Heart right ventricle (tissue), 16 donors: ENCODE measurements at regions not wholly inside any gene's neighbourhood (a gene's known extent, or its start where the extent isn't known, plus 50 kb on each side); places are given as distances from the start of the nearest gene placed in this dataset.

ENCODE experiments used
- ATAC-seq, 8 donors: fragments of 200-7000 bp; cut with Tn5 transposase; one replicate each; pipeline ENCODE4 v1.9.1; 2020; ENCODE audit warnings: mild to moderate bottlenecking in 8 of 8, moderate library complexity in 8 of 8, moderate number of reproducible peaks in 1 of 8
- DNase-seq, 2 donors: peaks; one replicate each; pipeline ENCODE4 v3.0.0-alpha.2; 2020
- H3K27ac ChIP-seq, 10 donors: fragments of 200-600 bp; sonication (generic) in 2 of 10; one replicate each; pipeline versions ENCODE4 v1.5.0 to v1.8.0; 2020 to 2022; ENCODE audit warnings: mild to moderate bottlenecking in 3 of 10
- H3K27me3 ChIP-seq, 7 donors: fragments of 200-600 bp; one replicate each; pipeline ENCODE4 v1.8.0; 2021 to 2022; ENCODE audit warnings: mild to moderate bottlenecking in 2 of 7
- H3K36me3 ChIP-seq, 9 donors: fragments of 200-600 bp; sonication (generic) in 1 of 9; one replicate each; pipeline versions ENCODE4 v1.5.0 to v1.8.0; 2020 to 2022; ENCODE audit warnings: mild to moderate bottlenecking in 2 of 9
- H3K4me1 ChIP-seq, 9 donors: fragments of 200-600 bp; sonication (generic) in 1 of 9; one replicate each; pipeline versions ENCODE4 v1.5.0 to v1.8.0; 2020 to 2022; ENCODE audit warnings: mild to moderate bottlenecking in 4 of 9
- H3K4me3 ChIP-seq, 10 donors: fragments of 200-600 bp; sonication (generic) in 2 of 10; one replicate each; pipeline versions ENCODE4 v1.5.0 to v1.8.0; 2020 to 2022; ENCODE audit warnings: mild to moderate bottlenecking in 7 of 10, moderate library complexity in 2 of 10
- H3K9me3 ChIP-seq, 11 donors: fragments of 200-600 bp in 10 of 11; sonication (generic) in 2 of 11; one replicate each; pipeline versions ENCODE4 v1.5.0 to v1.8.0; 2013 to 2022; ENCODE audit warnings: mild to moderate bottlenecking in 2 of 11, control low read depth in 1 of 11, moderate library complexity in 1 of 11
- WGBS, 2 donors: extraction: QIAGEN DNeasy Blood & Tissue Kit; methylation state at CpG; one replicate each; pipeline ENCODE4 v1.1.7; 2013; ENCODE audit warnings: inconsistent platforms in 1 of 2; 5-methylcytosine and 5-hydroxymethylcytosine counted together
- intact Hi-C, 10 donors: fragments of 100-400 bp; cut with DNase I; formaldehyde crosslinking; loops; one replicate each; pipeline versions ENCODE4 v1.11.1 to v1.14.2; 2022
- TF ChIP-seq, protein P1 (sequence below), 9 donors: fragments of 200-600 bp; sonication (generic) in 2 of 9; IDR thresholded peaks; one replicate each; pipeline versions ENCODE4 v1.5.0 to v1.8.0; 2021 to 2022; ENCODE audit warnings: antibody characterized with exemption in 9 of 9, mild to moderate bottlenecking in 5 of 9, moderate library complexity in 1 of 9
- donor health status: Arrhythmogenic right ventricular cardiomyopathy.
- donor health status: ischemic (EF 13 %, LVEDD 7.1; RV severe dilation, severe dysfunction).
- donor health status: healthy with polysubstance abuse.
- donor health status: DM: no; HTN: yes; CAD: no.
- donor health status: DM: no; HTN: no; CAD: no.
- donor health status: ischemic (EF 25% LVEDD 6.9; RV normal size, moderate dysfunction).
- donor health status: ischemic (EF 25% LVEDD 5.7; RV mildly dilated, moderate dysfunction).
- donor health status: healthy.
- donor health status: DM: yes; HTN: yes; CAD: no.
- donor health status: Ischemic cardiomyopathy.
- donor health status: ischemic (EF 35%, LVEDD 5.7; RV mildly dilated, moderate dysfunction).
- donor health status: nonischemic (EF 11% LVEDD 7.7; RV severe dilation, severe dysfunction).
- donor health status: DM: yes; HTN: yes; CAD: no.
- donor health status: PGD.
- donor health status: ischemic (EF 29% LVEDD 5.4; RV normal size, mild dysfunction).
- donor health status: nonischemic (EF 23%, LVEDD 6.1; RV moderate dilation, normal function).

DNA sequence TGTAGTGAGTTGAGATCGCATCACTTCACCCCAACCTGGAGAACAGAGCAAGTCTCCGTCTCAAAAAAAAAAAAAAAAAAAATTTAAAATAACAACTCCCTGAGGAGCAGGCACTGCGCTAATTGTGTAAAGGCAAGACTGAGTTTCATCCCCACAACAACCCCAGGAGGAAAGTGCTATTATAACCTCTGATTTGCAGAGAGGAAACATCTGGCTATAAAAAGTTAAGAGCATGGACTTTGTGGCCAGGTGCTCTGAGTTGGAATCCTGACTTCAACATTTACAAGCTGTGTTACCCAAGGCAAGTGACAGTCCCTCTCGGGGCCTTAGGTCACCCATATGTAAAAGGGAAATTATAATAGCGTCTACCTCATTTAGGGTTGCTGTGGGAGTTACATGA, 76.0 kb upstream of the MYL2 start:
- TF ChIP-seq, protein P1, sequence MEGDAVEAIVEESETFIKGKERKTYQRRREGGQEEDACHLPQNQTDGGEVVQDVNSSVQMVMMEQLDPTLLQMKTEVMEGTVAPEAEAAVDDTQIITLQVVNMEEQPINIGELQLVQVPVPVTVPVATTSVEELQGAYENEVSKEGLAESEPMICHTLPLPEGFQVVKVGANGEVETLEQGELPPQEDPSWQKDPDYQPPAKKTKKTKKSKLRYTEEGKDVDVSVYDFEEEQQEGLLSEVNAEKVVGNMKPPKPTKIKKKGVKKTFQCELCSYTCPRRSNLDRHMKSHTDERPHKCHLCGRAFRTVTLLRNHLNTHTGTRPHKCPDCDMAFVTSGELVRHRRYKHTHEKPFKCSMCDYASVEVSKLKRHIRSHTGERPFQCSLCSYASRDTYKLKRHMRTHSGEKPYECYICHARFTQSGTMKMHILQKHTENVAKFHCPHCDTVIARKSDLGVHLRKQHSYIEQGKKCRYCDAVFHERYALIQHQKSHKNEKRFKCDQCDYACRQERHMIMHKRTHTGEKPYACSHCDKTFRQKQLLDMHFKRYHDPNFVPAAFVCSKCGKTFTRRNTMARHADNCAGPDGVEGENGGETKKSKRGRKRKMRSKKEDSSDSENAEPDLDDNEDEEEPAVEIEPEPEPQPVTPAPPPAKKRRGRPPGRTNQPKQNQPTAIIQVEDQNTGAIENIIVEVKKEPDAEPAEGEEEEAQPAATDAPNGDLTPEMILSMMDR (IDR thresholded peaks at IDR 0.05): no peak
- intact Hi-C loops: no loop called here
- ATAC-seq (no peak), DNase-seq (no peak)
- peaks cover 0 to 10% (median 0%) of the 10 kb centered on the region in 9 donors for H3K4me1 ChIP-seq
- no peaks in the 10 kb centered on the region for H3K36me3 ChIP-seq
- no peak overlapping the region for H3K4me3 ChIP-seq
- 81 to 86% methylated on average over 5 of the region's 5 CpGs for WGBS, 2 donors
- peaks cover 0 to 34% (median 22%) of the 10 kb centered on the region in 11 donors for H3K9me3 ChIP-seq
- H3K27me3 ChIP-seq: no peaks in the 10 kb centered on the region
- H3K27ac ChIP-seq: no peak overlapping the region

- intact Hi-C loops: no loop called here
- TF ChIP-seq, protein P1 (IDR thresholded peaks at IDR 0.05): no peak
- DNase-seq (no peak), ATAC-seq (no peak)
- H3K9me3 ChIP-seq: peaks cover 0 to 34% (median 22%) of the 10 kb centered on the region in 11 donors
- no peaks in the 10 kb centered on the region for H3K36me3 ChIP-seq
- peak overlapping the region in 8 of 10 donors; percentile 42 to 86 (median 74) for H3K27ac ChIP-seq
- WGBS, 2 donors: 91 to 97% methylated on average over 3 of the region's 3 CpGs
- no peak overlapping the region for H3K4me3 ChIP-seq
- no peaks in the 10 kb centered on the region for H3K27me3 ChIP-seq
- peaks cover 0 to 10% (median 0%) of the 10 kb centered on the region in 9 donors for H3K4me1 ChIP-seq
Observed at GRCh38 chr12:110995615-110996014, 75.2 kb upstream of the MYL2 start.

DNA sequence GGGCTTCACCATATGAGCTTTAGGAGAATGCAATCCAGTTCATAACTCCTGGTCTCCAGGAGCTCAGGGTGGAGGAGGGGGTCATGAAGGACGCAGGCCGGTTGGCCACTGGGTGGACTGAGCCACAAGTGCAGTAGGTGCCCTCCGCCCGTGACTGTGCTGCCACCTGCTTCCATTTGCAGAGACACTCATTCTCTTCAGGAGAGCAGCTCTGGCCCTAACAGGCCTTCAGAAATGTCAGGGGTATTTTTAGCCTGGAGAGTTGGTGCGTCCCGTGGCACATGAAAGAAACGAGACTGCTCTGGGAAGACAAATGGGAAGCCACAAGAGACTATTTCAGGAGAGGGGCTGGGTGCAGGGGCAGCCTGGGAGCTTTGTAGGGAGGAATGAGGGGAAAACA, 74.6 kb upstream of the MYL2 start:
- intact Hi-C loops: no loop called here
- peak overlapping the region in 8 of 10 donors; percentile 42 to 86 (median 74) for H3K27ac ChIP-seq
- peak; percentile 76 to 98 (median 94) for ATAC-seq
- H3K36me3 ChIP-seq: no peaks in the 10 kb centered on the region
- no peaks in the 10 kb centered on the region for H3K27me3 ChIP-seq
- TF ChIP-seq, protein P1 (IDR thresholded peaks at IDR 0.05): peak in 4 of 9 donors; percentile 11 to 49 (median 42)
- H3K9me3 ChIP-seq: peaks cover 0 to 31% (median 22%) of the 10 kb centered on the region in 11 donors
- 49 to 57% methylated on average over 7 of the region's 7 CpGs for WGBS, 2 donors
- peaks cover 0 to 10% (median 0%) of the 10 kb centered on the region in 9 donors for H3K4me1 ChIP-seq
- no peak overlapping the region for H3K4me3 ChIP-seq
- peak; percentile 35 to 63 for DNase-seq

- 80 to 98% methylated on average over 3 of the region's 3 CpGs for WGBS, 2 donors
- intact Hi-C loops: loop anchor here in 1 of 10 donors (5.0 kb wide), 1 partner anchor 56 kb away; no protein-coding TSS in a partner anchor
- TF ChIP-seq, protein P1 (IDR thresholded peaks at IDR 0.05): no peak
- Histone ChIP-seq H3K27ac (no peak overlapping the region), H3K9me3 (peaks cover 0 to 16% (median 11%) of the 10 kb centered on the region in 11 donors), H3K4me1 (peaks cover 0 to 10% (median 0%) of the 10 kb centered on the region in 9 donors), H3K36me3 (no peaks in the 10 kb centered on the region), H3K4me3 (no peak overlapping the region), H3K27me3 (no peaks in the 10 kb centered on the region)
- DNase-seq (no peak), ATAC-seq (no peak)
Observed at GRCh38 chr12:110993434-110993833, 73.1 kb upstream of the MYL2 start.
